GM12878 (cell line): ENCODE measurements at regions not wholly inside any gene's neighbourhood (a gene's known extent, or its start where the extent isn't known, plus 50 kb on each side); places are given as distances from the start of the nearest gene placed in this dataset.

ENCODE experiments used
- ATAC-seq: fragments of 200-7000 bp; cut with Tn5 transposase; 3 replicates; pipeline ENCODE4 v1.9.1; 2020; ENCODE audit warnings: mild to moderate bottlenecking, moderate library complexity
- BruUV-seq: library from RNA; stranded (reverse); fragments of 400-500 nt; replicated peaks from 2 replicates; lab custom pipeline; 2021; lab: Mats Ljungman, UMichigan
- CTCF ChIA-PET: fragments of 300-600 bp; sonication (Branson Sonifier 250); formaldehyde crosslinking; extraction: SDS; loops from one replicate; lab custom pipeline; 2021; ENCODE audit warnings: inconsistent platforms; lab: Yijun Ruan, JAX
- POLR2A ChIA-PET: fragments of 350-600 bp; formaldehyde crosslinking; extraction: SDS; loops from one replicate; lab custom pipeline; 2021; ENCODE audit warnings: inconsistent platforms; lab: Charles Lee
- RAD21 ChIA-PET: fragments of 300-600 bp; sonication (Branson Sonifier 250); formaldehyde crosslinking; loops from one replicate; lab custom pipeline; 2023; ENCODE audit warnings: antibody characterized with exemption; ENCODE audit not compliant: unreplicated experiment; lab: Charles Lee
- SMC1A ChIA-PET: fragments of 300-600 bp; sonication (Branson Sonifier 250); formaldehyde crosslinking; loops from one replicate; lab custom pipeline; 2023; ENCODE audit not compliant: unreplicated experiment, uncharacterized antibody; lab: Charles Lee
- DNase-seq: peaks from one replicate; pipeline ENCODE4 v3.0.0-alpha.2; 2011; ENCODE audit warnings: low read depth, low spot score
- FAIRE-seq: peaks from 3 replicates; lab custom pipeline; 2011; peaks lifted over from hg19 to GRCh38; lab: Jason Lieb, UNC
- H2AFZ ChIP-seq: 2 replicates; pipeline ENCODE4 v1.6.0; 2011; ENCODE audit warnings: low read depth, low read length, control low read depth; ENCODE audit not compliant: control insufficient read depth
- H3K27ac ChIP-seq: 2 replicates; pipeline ENCODE4 v1.5.1; 2011; ENCODE audit warnings: control low read depth; ENCODE audit not compliant: control insufficient read depth, insufficient read depth
- H3K27me3 ChIP-seq, 2 experiments: replicated peaks in 1 of 2; 2 replicates each; pipeline versions ENCODE4 v1.6.0 to v1.6.1; 2011; ENCODE audit warnings: low read length in 1 of 2; ENCODE audit not compliant: control insufficient read depth in 2 of 2, insufficient read depth in 2 of 2
- H3K36me3 ChIP-seq, 2 experiments: 2 replicates each; pipeline ENCODE4 v1.5.1; 2011; ENCODE audit warnings: low read length in 1 of 2; ENCODE audit not compliant: control insufficient read depth in 2 of 2, insufficient read depth in 2 of 2
- H3K4me1 ChIP-seq: 2 replicates; pipeline ENCODE4 v1.6.1; 2011; ENCODE audit warnings: mild to moderate bottlenecking, low read length, moderate library complexity, mixed read lengths; ENCODE audit not compliant: control insufficient read depth, insufficient read depth
- H3K4me2 ChIP-seq: 2 replicates; pipeline ENCODE4 v1.6.0; 2011; ENCODE audit warnings: control low read depth; ENCODE audit not compliant: control insufficient read depth, insufficient read depth
- H3K4me3 ChIP-seq: fragments of 200-600 bp; sonication (generic); 2 replicates; pipeline ENCODE4 v1.5.1; 2016
- H3K79me2 ChIP-seq: 2 replicates; pipeline ENCODE4 v1.6.0; 2011; ENCODE audit warnings: low read length; ENCODE audit not compliant: control insufficient read depth, insufficient read depth
- H3K9ac ChIP-seq: 2 replicates; pipeline ENCODE4 v1.8.0; 2011; ENCODE audit warnings: low read length, control low read depth, mixed read lengths; ENCODE audit not compliant: control insufficient read depth, insufficient read depth
- H3K9me3 ChIP-seq: replicated peaks from 3 replicates; pipeline ENCODE4 v1.5.1; 2011; ENCODE audit warnings: mild to moderate bottlenecking, low read length; ENCODE audit not compliant: control insufficient read depth, insufficient read depth
- H4K20me1 ChIP-seq: 2 replicates; pipeline ENCODE4 v1.6.0; 2011; ENCODE audit not compliant: control insufficient read depth, insufficient read depth
- BCL11A ChIP-seq: IDR thresholded peaks from 2 replicates; pipeline ENCODE4 v1.6.1; 2011; ENCODE audit warnings: low read depth, low read length
- CBFB ChIP-seq: IDR thresholded peaks from 2 replicates; pipeline ENCODE4 v1.6.1; 2016; ENCODE audit warnings: antibody characterized with exemption, low read depth
- EP300 ChIP-seq, 2 experiments: fragments of 150-350 bp in 1 of 2; IDR thresholded peaks; 2 replicates each; pipeline ENCODE4 v1.6.1; 2011 to 2012; ENCODE audit warnings: low read depth in 2 of 2, low read length in 2 of 2, borderline replicate concordance in 1 of 2, improper control_type of control experiment in 1 of 2, inconsistent platforms in 1 of 2; ENCODE audit not compliant: control insufficient read depth in 1 of 2
- ESRRA ChIP-seq: IDR thresholded peaks from 2 replicates; pipeline ENCODE4 v1.6.1; 2012; ENCODE audit warnings: mild to moderate bottlenecking, low read length, improper control_type of control experiment
- FOXM1 ChIP-seq: IDR thresholded peaks from 2 replicates; pipeline ENCODE4 v1.6.1; 2012; ENCODE audit warnings: low read depth, mild to moderate bottlenecking, inconsistent platforms, low read length, moderate library complexity
- HDAC6 ChIP-seq: fragments of 200-600 bp; sonication (generic); IDR thresholded peaks from one replicate; pipeline ENCODE4 v1.8.0; 2017; ENCODE audit warnings: antibody characterized with exemption; ENCODE audit not compliant: unreplicated experiment
- IKZF2 ChIP-seq, 2 experiments: fragments of 450-650 bp; IDR thresholded peaks; 2 replicates each; pipeline ENCODE4 v1.6.1; 2017; ENCODE audit warnings: mild to moderate bottlenecking in 2 of 2, moderate library complexity in 2 of 2
- KLF5 ChIP-seq: fragments of 450-650 bp; IDR thresholded peaks from 2 replicates; pipeline ENCODE4 v1.6.1; 2014; ENCODE audit warnings: mild to moderate bottlenecking; ENCODE audit not compliant: partially characterized antibody
- MEF2B ChIP-seq: fragments of 450-650 bp; IDR thresholded peaks from 2 replicates; pipeline ENCODE4 v1.6.1; 2018; ENCODE audit warnings: mild to moderate bottlenecking, moderate library complexity; ENCODE audit not compliant: partially characterized antibody, poor library complexity, severe bottlenecking
- MLLT1 ChIP-seq: fragments of 450-650 bp; IDR thresholded peaks from 2 replicates; pipeline ENCODE4 v1.6.1; 2016; ENCODE audit warnings: mild to moderate bottlenecking
- MXI1 ChIP-seq: fragments of 150-350 bp; IDR thresholded peaks from 2 replicates; pipeline ENCODE4 v1.6.1; 2011; ENCODE audit warnings: low read depth, mild to moderate bottlenecking, inconsistent platforms, low read length, improper control_type of control experiment
- NR2F1 ChIP-seq: fragments of 450-650 bp; conservative IDR thresholded peaks from 2 replicates; pipeline ENCODE4 v1.6.1; 2017; ENCODE audit warnings: mild to moderate bottlenecking
- RB1 ChIP-seq: fragments of 450-650 bp; formaldehyde crosslinking; IDR thresholded peaks from 2 replicates; pipeline ENCODE4 v1.6.1; 2017; ENCODE audit warnings: mild to moderate bottlenecking, borderline replicate concordance
- RUNX3 ChIP-seq: IDR thresholded peaks from 2 replicates; pipeline ENCODE4 v1.6.1; 2012; ENCODE audit warnings: low read length, inconsistent platforms
- SMAD1 ChIP-seq: fragments of 450-650 bp; IDR thresholded peaks from 2 replicates; pipeline ENCODE4 v1.6.1; 2018; ENCODE audit warnings: mild to moderate bottlenecking, low read depth; ENCODE audit not compliant: partially characterized antibody
- TCF3 ChIP-seq: IDR thresholded peaks from 2 replicates; pipeline ENCODE4 v1.6.1; 2012; ENCODE audit warnings: low read depth, mild to moderate bottlenecking, low read length, borderline replicate concordance; ENCODE audit not compliant: insufficient read depth
- WGBS: methylation state at CpG from one replicate; pipeline ENCODE4 v1.1.6; 2016; ENCODE audit warnings: low lambda C conversion rate; ENCODE audit not compliant: insufficient replicate concordance, insufficient coverage; ENCODE audit errors: missing lambda C conversion rate; 5-methylcytosine and 5-hydroxymethylcytosine counted together
- in situ Hi-C: fragments of 300-500 bp; cut with MboI; formaldehyde crosslinking; loops from 9 replicates; pipeline ENCODE4 v1.14.3; 2018; ENCODE audit warnings: mixed read lengths
- intact Hi-C: fragments of 100-400 bp; cut with micrococcal nuclease; formaldehyde crosslinking; loops from one replicate; pipeline ENCODE4 v1.14.2; 2022; ENCODE audit not compliant: unreplicated experiment

- 14% methylated on average over 3 of the region's 3 CpGs for WGBS
- H3K27ac ChIP-seq, result peak overlapping the region; percentile 54
- H3K9me3 ChIP-seq, result no peaks in the 10 kb centered on the region; the same call in 2 of the 3 replicates
- H3K4me3 ChIP-seq, result no peak overlapping the region
- DNase-seq (peak; percentile 77), ATAC-seq (peak; percentile 41), FAIRE-seq (peak; percentile 41)
- H3K27me3 ChIP-seq, result no peaks in the 10 kb centered on the region
- H3K4me2 ChIP-seq, result no peak overlapping the region
- H3K79me2 ChIP-seq, result no peaks in the 10 kb centered on the region
- intact Hi-C loops, result loop anchor here (5.0 to 10.0 kb wide), 3 partner anchors 114 to 659 kb away; no protein-coding TSS in a partner anchor
- ChIA-PET POLR2A (interaction anchor here (1.3 to 1.5 kb wide), 2 partner anchors 45 to 342 kb away, joined by 3 to 4 read pairs; no protein-coding TSS in a partner anchor), SMC1A (interaction anchor here (0.8 to 4.0 kb wide), 14 partner anchors 9 to 658 kb away, joined by 3 to 21 read pairs (median 4); no protein-coding TSS in a partner anchor), RAD21 (interaction anchor here (0.7 to 3.4 kb wide), 13 partner anchors 11 to 563 kb away, joined by 3 to 11 read pairs (median 3); partner anchors contain the start of gene SEC23B), CTCF (interaction anchor here (0.9 to 2.5 kb wide), 8 partner anchors 9 to 590 kb away, joined by 3 to 11 read pairs (median 4); no protein-coding TSS in a partner anchor)
- no TSS peak for BruUV-seq
- H3K9ac ChIP-seq, result no peak overlapping the region
- peaks cover 39% of the 10 kb centered on the region for H3K4me1 ChIP-seq
- H2AFZ ChIP-seq, result no peak overlapping the region; the same call in 1 of the 2 replicates
- no peaks in the 10 kb centered on the region for H4K20me1 ChIP-seq
- in situ Hi-C loops, result loop anchor here (10.0 to 25.0 kb wide), 2 partner anchors 436 to 659 kb away; no protein-coding TSS in a partner anchor
- H3K36me3 ChIP-seq, result no peaks in the 10 kb centered on the region
- TF ChIP-seq HDAC6 (no peak), TCF3 (0 out of 2 replicates have a peak, but pooled peaks have one; percentile 36), EP300 (IDR thresholded peaks at IDR 0.05; ENCODE audit: borderline replicate concordance in 1 of 2, control insufficient read depth in 1 of 2, low read depth in 2 of 2, low read length in 2 of 2) (peak; percentile 73 to 82), KLF5 (no peak), RB1 (no peak), SMAD1 (peak; percentile 41), NR2F1 (peak; percentile 65), ESRRA (0 out of 2 replicates have a peak, but pooled peaks have one; percentile 29), CBFB (peak; percentile 63), RUNX3 (peak; percentile 91), IKZF2 (IDR thresholded peaks at IDR 0.05) (peak; percentile 11 to 16; a peak in 3 of 4 replicates), MXI1 (no peak), BCL11A (peak; percentile 80; the same call in 1 of the 2 replicates), FOXM1 (peak; percentile 47; the same call in 1 of the 2 replicates), MEF2B (peak; percentile 92), MLLT1 (0 out of 2 replicates have a peak, but pooled peaks have one; percentile 35)
Observed at GRCh38 chr20:19070681-19071445, 141.6 kb upstream of the SLC24A3 start.
